H9 (cell line): ENCODE measurements at regions not wholly inside any gene's neighbourhood (a gene's known extent, or its start where the extent isn't known, plus 50 kb on each side); places are given as distances from the start of the nearest gene placed in this dataset.

Experiments
- DNase-seq: peaks from one replicate; pipeline ENCODE4 v3.0.0-alpha.2; 2017
- H2AFZ ChIP-seq: one replicate; pipeline ENCODE4 v1.6.1; 2013; ENCODE audit warnings: mild to moderate bottlenecking, low read length, control low read depth, moderate library complexity
- H2AK5ac ChIP-seq: 2 replicates; pipeline ENCODE4 v1.6.1; 2013; ENCODE audit warnings: low read length, control low read depth, mixed read lengths; ENCODE audit not compliant: insufficient read length
- H2BK120ac ChIP-seq: one replicate; pipeline ENCODE4 v1.6.1; 2013; ENCODE audit warnings: low read depth, mild to moderate bottlenecking, low read length, control low read depth, inconsistent platforms; ENCODE audit not compliant: poor library complexity, severe bottlenecking
- H2BK12ac ChIP-seq: 2 replicates; pipeline ENCODE4 v1.6.1; 2013; ENCODE audit warnings: low read length, control low read depth, mixed read lengths, low read depth; ENCODE audit not compliant: insufficient read length
- H2BK15ac ChIP-seq: 2 replicates; pipeline ENCODE4 v1.6.1; 2013; ENCODE audit warnings: low read depth, low read length, control low read depth
- H2BK20ac ChIP-seq: one replicate; pipeline ENCODE4 v1.6.1; 2013; ENCODE audit warnings: low read depth, mild to moderate bottlenecking, low read length, control low read depth, inconsistent platforms; ENCODE audit not compliant: poor library complexity, severe bottlenecking
- H2BK5ac ChIP-seq: 2 replicates; pipeline ENCODE4 v1.6.1; 2013; ENCODE audit warnings: low read length, control low read depth, mixed read lengths; ENCODE audit not compliant: insufficient read length
- H3K14ac ChIP-seq: 2 replicates; pipeline ENCODE4 v1.6.1; 2013; ENCODE audit warnings: low read length, control low read depth; ENCODE audit not compliant: insufficient read depth
- H3K18ac ChIP-seq: 2 replicates; pipeline ENCODE4 v1.6.1; 2013; ENCODE audit warnings: low read depth, mild to moderate bottlenecking, mixed read lengths, low read length, control low read depth; ENCODE audit not compliant: insufficient read length
- H3K23ac ChIP-seq: 2 replicates; pipeline ENCODE4 v1.6.1; 2013; ENCODE audit warnings: low read length, control low read depth, mixed read lengths, low read depth; ENCODE audit not compliant: insufficient read length
- H3K23me2 ChIP-seq: 2 replicates; pipeline ENCODE4 v1.6.1; 2013; ENCODE audit warnings: low read depth, mild to moderate bottlenecking, mixed read lengths, low read length, control low read depth; ENCODE audit not compliant: insufficient read length, poor library complexity, severe bottlenecking
- H3K27ac ChIP-seq: 2 replicates; pipeline ENCODE4 v1.5.1; 2013; ENCODE audit warnings: low read length, control low read depth, mixed read lengths, low read depth; ENCODE audit not compliant: insufficient read length
- H3K27me3 ChIP-seq: 2 replicates; pipeline ENCODE4 v1.6.1; 2013; ENCODE audit warnings: low read length, control low read depth, inconsistent platforms; ENCODE audit not compliant: insufficient read depth
- H3K4ac ChIP-seq: 2 replicates; pipeline ENCODE4 v1.6.1; 2013; ENCODE audit warnings: low read depth, mild to moderate bottlenecking, control low read depth, inconsistent platforms, low read length, moderate library complexity
- H3K4me1 ChIP-seq: 2 replicates; pipeline ENCODE4 v1.6.1; 2013; ENCODE audit warnings: low read length, control low read depth, inconsistent platforms; ENCODE audit not compliant: insufficient read depth
- H3K4me2 ChIP-seq: 2 replicates; pipeline ENCODE4 v1.6.1; 2013; ENCODE audit warnings: low read length, control low read depth, mixed read lengths; ENCODE audit not compliant: insufficient read length, insufficient read depth
- H3K56ac ChIP-seq: 2 replicates; pipeline ENCODE4 v1.6.1; 2013; ENCODE audit warnings: low read depth, mild to moderate bottlenecking, mixed read lengths, low read length, control low read depth; ENCODE audit not compliant: insufficient read length
- H3K79me1 ChIP-seq: 2 replicates; pipeline ENCODE4 v1.6.1; 2013; ENCODE audit warnings: low read depth, mild to moderate bottlenecking, moderate library complexity, low read length, control low read depth, inconsistent platforms; ENCODE audit not compliant: insufficient read depth, poor library complexity, severe bottlenecking
- H3K79me2 ChIP-seq: 2 replicates; pipeline ENCODE4 v1.6.1; 2013; ENCODE audit warnings: low read length, control low read depth, inconsistent platforms; ENCODE audit not compliant: insufficient read depth
- H3K9ac ChIP-seq: 2 replicates; pipeline ENCODE4 v1.6.1; 2013; ENCODE audit warnings: low read length, control low read depth, mixed read lengths; ENCODE audit not compliant: insufficient read length; ENCODE audit errors: extremely low read depth
- H3K9me3 ChIP-seq: one replicate; pipeline ENCODE4 v1.6.1; 2013; ENCODE audit warnings: low read depth, low read length, inconsistent platforms; ENCODE audit not compliant: control insufficient read depth
- H3T11ph ChIP-seq: one replicate; pipeline ENCODE4 v1.6.1; 2013; ENCODE audit warnings: mild to moderate bottlenecking, low read length, control low read depth, inconsistent platforms
- H4K20me1 ChIP-seq: one replicate; pipeline ENCODE4 v1.6.1; 2013; ENCODE audit not compliant: control insufficient read depth, insufficient read length, insufficient read depth
- H4K5ac ChIP-seq: 2 replicates; pipeline ENCODE4 v1.6.1; 2013; ENCODE audit warnings: low read depth, mild to moderate bottlenecking, mixed read lengths, low read length, control low read depth; ENCODE audit not compliant: insufficient read length
- H4K8ac ChIP-seq: replicated peaks from 2 replicates; pipeline ENCODE4 v1.6.1; 2013; ENCODE audit warnings: low read length, control low read depth, mixed read lengths, low read depth; ENCODE audit not compliant: insufficient read length
- H4K91ac ChIP-seq: 2 replicates; pipeline ENCODE4 v1.6.1; 2013; ENCODE audit warnings: low read depth, mild to moderate bottlenecking, moderate library complexity, mixed read lengths, low read length, control low read depth; ENCODE audit not compliant: insufficient read length
- H3K27ac Mint-ChIP-seq, 3 experiments: 2 replicates in 2 of 3; 3 replicates in 1 of 3; pipeline ENCODE4 v1.8.0; 2020 to 2021; ENCODE audit warnings: mixed read lengths in 3 of 3, mild to moderate bottlenecking in 1 of 3, moderate library complexity in 1 of 3
- H3K27me3 Mint-ChIP-seq: 2 replicates; pipeline ENCODE4 v1.8.0; 2021; ENCODE audit warnings: low read depth, mild to moderate bottlenecking, moderate library complexity, mixed read lengths
- H3K36me3 Mint-ChIP-seq, 3 experiments: 2 replicates in 2 of 3; 3 replicates in 1 of 3; pipeline ENCODE4 v1.8.0; 2020 to 2021; ENCODE audit warnings: low read depth in 3 of 3, mixed read lengths in 3 of 3; ENCODE audit not compliant: insufficient read depth in 1 of 3
- H3K4me1 Mint-ChIP-seq, 2 experiments: 2 replicates each; pipeline ENCODE4 v1.8.0; 2020; ENCODE audit warnings: mixed read lengths in 2 of 2
- H3K4me3 Mint-ChIP-seq, 2 experiments: 2 replicates in 1 of 2; 3 replicates in 1 of 2; pipeline ENCODE4 v1.8.0; 2020 to 2021; ENCODE audit warnings: mild to moderate bottlenecking in 2 of 2, mixed read lengths in 2 of 2, moderate library complexity in 1 of 2
- H3K9me3 Mint-ChIP-seq, 2 experiments: 2 replicates in 1 of 2; 3 replicates in 1 of 2; pipeline ENCODE4 v1.8.0; 2020; ENCODE audit warnings: mild to moderate bottlenecking in 2 of 2, mixed read lengths in 2 of 2, moderate library complexity in 1 of 2
- WGBS: extraction: QIAGEN DNeasy Blood & Tissue Kit; methylation state at CpG from one replicate; pipeline ENCODE4 v1.1.7; 2013; ENCODE audit warnings: missing lambda C conversion rate, low lambda C conversion rate, mixed read lengths; ENCODE audit not compliant: insufficient read length; ENCODE audit errors: extremely low coverage; 5-methylcytosine and 5-hydroxymethylcytosine counted together
- TF ChIP-seq, protein P1 (sequence below): fragments of 200-600 bp; sonication (generic); conservative IDR thresholded peaks from 3 replicates; pipeline ENCODE4 v1.8.0; 2021; ENCODE audit warnings: antibody characterized with exemption, mild to moderate bottlenecking

DNA sequence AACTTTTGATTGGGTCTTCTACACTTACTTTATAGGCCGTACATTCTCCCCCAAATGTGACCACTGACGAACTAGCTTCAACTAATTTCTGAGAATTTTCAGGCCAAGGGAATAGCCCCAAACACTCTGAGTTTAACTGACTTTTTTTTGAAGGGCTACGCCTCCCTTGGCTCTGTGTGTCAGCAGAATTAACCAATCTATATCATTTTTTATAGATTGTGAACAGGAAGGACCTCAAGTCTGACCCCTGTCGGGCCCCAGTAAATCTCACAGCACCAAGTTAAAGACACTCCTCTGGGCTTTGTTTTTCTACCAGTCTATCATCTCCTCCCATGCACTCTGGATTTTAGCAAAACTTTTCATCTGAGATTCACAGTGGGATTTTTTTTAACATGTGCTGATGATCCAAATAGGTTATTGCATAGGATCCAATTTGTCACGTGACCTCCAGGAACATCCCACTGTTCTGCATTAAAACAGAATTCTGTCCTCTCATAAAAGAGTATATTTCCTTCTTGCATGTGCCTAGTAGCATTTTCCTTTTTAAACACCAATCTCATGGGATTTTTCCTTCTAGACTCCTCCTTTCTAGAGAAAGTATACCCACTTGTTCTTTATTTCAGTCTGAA lies 307.1 kb downstream of the OSR1 start:
- no peaks in the 10 kb centered on the region for H3K23me2 ChIP-seq
- H2BK120ac ChIP-seq, result no peak overlapping the region
- no peak overlapping the region for H3K4ac ChIP-seq
- H4K20me1 ChIP-seq, result no peaks in the 10 kb centered on the region
- Mint-ChIP-seq H3K9me3 (peaks cover 0 to 3% of the 10 kb centered on the region in 2 experiments; a peak in 1 of 5 replicates), H3K27me3 (no peaks in the 10 kb centered on the region), H3K4me3 (no peak overlapping the region), H3K36me3 (no peaks in the 10 kb centered on the region), H3K27ac (no peak overlapping the region; a peak in 1 of 7 replicates), H3K4me1 (0 out of 4 replicates have a peak, but pooled peaks cover 0 to 3% of the 10 kb centered on the region in 2 experiments)
- no peak overlapping the region for H3K9ac ChIP-seq
- H3K27ac ChIP-seq, result no peak overlapping the region
- no peak overlapping the region for H2BK20ac ChIP-seq
- no peak overlapping the region for H2AFZ ChIP-seq
- no peak overlapping the region for H3K18ac ChIP-seq
- no peak overlapping the region for H2BK5ac ChIP-seq
- H3K14ac ChIP-seq, result no peak overlapping the region
- H3K9me3 ChIP-seq, result no peaks in the 10 kb centered on the region
- no peak overlapping the region for H2AK5ac ChIP-seq
- no peaks in the 10 kb centered on the region for H3K27me3 ChIP-seq
- H2BK15ac ChIP-seq, result no peak overlapping the region
- no peak overlapping the region for H3K56ac ChIP-seq
- no peak overlapping the region for H4K91ac ChIP-seq
- no peak for DNase-seq
- H3K23ac ChIP-seq, result no peak overlapping the region
- H3K4me2 ChIP-seq, result no peak overlapping the region
- no peak overlapping the region for H4K8ac ChIP-seq
- H2BK12ac ChIP-seq, result no peak overlapping the region
- TF ChIP-seq, protein P1, sequence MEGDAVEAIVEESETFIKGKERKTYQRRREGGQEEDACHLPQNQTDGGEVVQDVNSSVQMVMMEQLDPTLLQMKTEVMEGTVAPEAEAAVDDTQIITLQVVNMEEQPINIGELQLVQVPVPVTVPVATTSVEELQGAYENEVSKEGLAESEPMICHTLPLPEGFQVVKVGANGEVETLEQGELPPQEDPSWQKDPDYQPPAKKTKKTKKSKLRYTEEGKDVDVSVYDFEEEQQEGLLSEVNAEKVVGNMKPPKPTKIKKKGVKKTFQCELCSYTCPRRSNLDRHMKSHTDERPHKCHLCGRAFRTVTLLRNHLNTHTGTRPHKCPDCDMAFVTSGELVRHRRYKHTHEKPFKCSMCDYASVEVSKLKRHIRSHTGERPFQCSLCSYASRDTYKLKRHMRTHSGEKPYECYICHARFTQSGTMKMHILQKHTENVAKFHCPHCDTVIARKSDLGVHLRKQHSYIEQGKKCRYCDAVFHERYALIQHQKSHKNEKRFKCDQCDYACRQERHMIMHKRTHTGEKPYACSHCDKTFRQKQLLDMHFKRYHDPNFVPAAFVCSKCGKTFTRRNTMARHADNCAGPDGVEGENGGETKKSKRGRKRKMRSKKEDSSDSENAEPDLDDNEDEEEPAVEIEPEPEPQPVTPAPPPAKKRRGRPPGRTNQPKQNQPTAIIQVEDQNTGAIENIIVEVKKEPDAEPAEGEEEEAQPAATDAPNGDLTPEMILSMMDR, result peak; percentile 22; the same call in 1 of the 3 replicates
- no peaks in the 10 kb centered on the region for H3K79me2 ChIP-seq
- H3K4me1 ChIP-seq, result no peaks in the 10 kb centered on the region
- H4K5ac ChIP-seq, result no peak overlapping the region
- no peak overlapping the region for H3T11ph ChIP-seq
- no CpG with 5 or more reads among the region's 5 CpGs for WGBS
- H3K79me1 ChIP-seq, result no peaks in the 10 kb centered on the region
